ENCODE measurements at regions not wholly inside any gene's neighbourhood (a gene's known extent, or its start where the extent isn't known, plus 50 kb on each side); places are given as distances from the start of the nearest gene placed in this dataset.

DNA sequence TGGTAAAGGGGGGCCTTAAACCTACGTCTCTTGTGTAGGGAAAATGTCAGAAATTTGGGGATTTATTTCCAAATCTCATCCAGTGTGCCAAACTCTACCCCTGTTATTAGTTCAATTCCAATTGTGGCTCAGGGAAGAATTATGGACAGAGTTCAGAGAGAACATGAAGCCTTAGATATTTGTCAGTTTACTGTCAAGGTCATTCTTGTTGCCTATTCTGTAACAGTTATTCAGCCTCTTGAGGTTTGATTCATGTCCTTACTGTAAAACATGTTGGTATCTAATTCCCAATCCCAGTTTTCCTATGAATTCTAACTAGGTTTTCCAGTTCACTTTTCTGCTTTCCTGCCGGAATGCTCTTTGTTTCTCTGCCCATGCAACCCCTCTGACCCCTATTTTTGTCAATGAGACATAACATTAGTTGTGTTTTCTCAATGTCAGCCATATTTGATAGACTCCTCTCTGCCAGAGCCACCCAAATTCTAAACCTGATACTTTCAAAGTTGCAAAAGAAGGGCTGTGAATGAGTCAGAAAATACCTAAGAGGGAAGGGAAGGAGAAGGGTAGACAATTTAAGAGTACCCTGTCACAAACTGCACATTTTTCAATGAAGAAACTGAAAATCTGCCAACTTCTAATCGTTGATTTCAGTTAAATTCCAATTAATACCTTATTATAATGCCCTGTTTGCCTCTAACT is 52.4 kb downstream of the ATOSA start:
- ATAC-seq = no peak
- H3K36me3 ChIP-seq = peaks cover 0 to 98% (median 4%) of the 10 kb centered on the region in 9 donors
- H3K9me3 ChIP-seq = no peaks in the 10 kb centered on the region
- 93 to 96% methylated on average over 3 of the region's 3 CpGs for WGBS, 2 donors
- no peak overlapping the region for H3K27ac ChIP-seq
- intact Hi-C loops (cut with DNase I) = loop anchor here in 3 of 10 donors (10.0 kb wide), 2 partner anchors 48 to 108 kb away; partner anchors contain the start of gene ATOSA (in 1 of the 3)
- no peak overlapping the region for H3K4me3 ChIP-seq
- peaks cover 0 to 24% (median 0%) of the 10 kb centered on the region in 9 donors for H3K4me1 ChIP-seq
- no peak for DNase-seq
- TF ChIP-seq, protein P1, sequence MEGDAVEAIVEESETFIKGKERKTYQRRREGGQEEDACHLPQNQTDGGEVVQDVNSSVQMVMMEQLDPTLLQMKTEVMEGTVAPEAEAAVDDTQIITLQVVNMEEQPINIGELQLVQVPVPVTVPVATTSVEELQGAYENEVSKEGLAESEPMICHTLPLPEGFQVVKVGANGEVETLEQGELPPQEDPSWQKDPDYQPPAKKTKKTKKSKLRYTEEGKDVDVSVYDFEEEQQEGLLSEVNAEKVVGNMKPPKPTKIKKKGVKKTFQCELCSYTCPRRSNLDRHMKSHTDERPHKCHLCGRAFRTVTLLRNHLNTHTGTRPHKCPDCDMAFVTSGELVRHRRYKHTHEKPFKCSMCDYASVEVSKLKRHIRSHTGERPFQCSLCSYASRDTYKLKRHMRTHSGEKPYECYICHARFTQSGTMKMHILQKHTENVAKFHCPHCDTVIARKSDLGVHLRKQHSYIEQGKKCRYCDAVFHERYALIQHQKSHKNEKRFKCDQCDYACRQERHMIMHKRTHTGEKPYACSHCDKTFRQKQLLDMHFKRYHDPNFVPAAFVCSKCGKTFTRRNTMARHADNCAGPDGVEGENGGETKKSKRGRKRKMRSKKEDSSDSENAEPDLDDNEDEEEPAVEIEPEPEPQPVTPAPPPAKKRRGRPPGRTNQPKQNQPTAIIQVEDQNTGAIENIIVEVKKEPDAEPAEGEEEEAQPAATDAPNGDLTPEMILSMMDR (IDR thresholded peaks at IDR 0.05) = no peak
- H3K27me3 ChIP-seq = no peaks in the 10 kb centered on the region

DNA sequence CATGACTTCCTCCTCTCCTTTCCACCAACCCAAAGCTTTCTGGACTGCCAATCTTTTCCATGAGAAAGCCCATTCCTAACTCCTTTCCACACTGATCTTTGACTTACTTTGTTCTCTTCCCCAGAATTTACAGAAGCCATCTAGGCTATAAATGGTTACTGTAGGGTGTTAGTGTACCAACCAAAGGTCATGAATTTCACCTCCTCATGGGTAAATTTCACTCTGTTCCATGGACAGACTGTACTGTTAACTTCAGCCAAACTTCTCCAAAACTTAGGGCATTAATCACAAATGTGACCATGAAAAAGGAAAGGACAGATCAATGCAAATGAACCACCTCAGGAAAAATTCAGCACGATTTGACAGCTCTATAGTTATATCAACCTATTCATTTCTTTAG is 54.9 kb downstream of the ATOSA start:
- TF ChIP-seq, protein P1 (IDR thresholded peaks at IDR 0.05) = no peak
- Histone ChIP-seq H3K27ac (no peak overlapping the region), H3K9me3 (no peaks in the 10 kb centered on the region), H3K4me3 (no peak overlapping the region), H3K36me3 (peaks cover 0 to 98% (median 4%) of the 10 kb centered on the region in 9 donors), H3K4me1 (peaks cover 0 to 13% (median 0%) of the 10 kb centered on the region in 9 donors), H3K27me3 (no peaks in the 10 kb centered on the region)
- intact Hi-C loops (cut with DNase I) = loop anchor here in 3 of 10 donors (5.0 to 10.0 kb wide), 3 partner anchors 48 to 111 kb away; partner anchors contain the start of gene ATOSA (in 1 of the 3)
- ATAC-seq (peak in 1 of 8 donors; percentile 54), DNase-seq (no peak)
- 91 to 94% methylated on average over 1 of the region's 1 CpG for WGBS, 2 donors

GRCh38 chr15:52622791-52623190 is 54.0 kb upstream of the ARPP19 start:
- H3K4me1 ChIP-seq = peaks cover 0 to 7% (median 0%) of the 10 kb centered on the region in 9 donors

DNA sequence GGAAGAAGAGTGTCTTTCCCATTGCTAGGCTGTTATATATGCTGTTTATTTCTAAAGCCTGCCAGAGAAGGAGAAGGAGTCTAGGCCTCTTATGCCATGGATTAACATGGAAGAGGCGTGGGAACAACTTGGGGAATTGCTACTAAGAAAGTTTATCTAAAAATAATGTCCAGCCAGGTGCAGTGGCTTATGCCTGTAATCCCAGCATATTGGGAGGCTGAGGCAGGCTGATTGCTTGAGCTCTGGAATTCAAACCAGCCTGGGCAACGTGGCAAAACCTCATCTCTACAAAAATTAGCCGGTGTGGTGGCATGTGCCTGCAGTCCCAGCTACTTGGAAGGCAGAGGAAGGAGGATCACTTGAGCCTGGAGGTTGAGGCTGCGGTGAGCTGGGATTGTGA is 51.7 kb upstream of the ARPP19 start:
- Histone ChIP-seq H3K27ac (no peak overlapping the region), H3K9me3 (no peaks in the 10 kb centered on the region), H3K4me1 (peaks cover 0 to 7% (median 0%) of the 10 kb centered on the region in 9 donors), H3K27me3 (no peaks in the 10 kb centered on the region), H3K36me3 (peaks cover 0 to 97% (median 14%) of the 10 kb centered on the region in 9 donors), H3K4me3 (no peak overlapping the region)
- intact Hi-C loops (cut with DNase I) = loop anchor here in 3 of 10 donors (5.0 to 10.0 kb wide), 3 partner anchors 52 to 114 kb away; partner anchors contain the start of gene ATOSA (in 1 of the 3)
- ATAC-seq = no peak
- DNase-seq = no peak
- WGBS, 2 donors = 89 to 92% methylated on average over 4 of the region's 4 CpGs
- TF ChIP-seq, protein P1 (IDR thresholded peaks at IDR 0.05) = no peak

More at GRCh38 chr15:52622791-52623190, 54.0 kb upstream of the ARPP19 start:
- TF ChIP-seq, protein P1 (IDR thresholded peaks at IDR 0.05) = no peak
- Histone ChIP-seq H3K4me3 (no peak overlapping the region), H3K27ac (no peak overlapping the region), H3K27me3 (no peaks in the 10 kb centered on the region), H3K36me3 (peaks cover 0 to 98% (median 4%) of the 10 kb centered on the region in 9 donors), H3K9me3 (no peaks in the 10 kb centered on the region)
- WGBS, 2 donors = 94 to 97% methylated on average over 4 of the region's 4 CpGs
- ATAC-seq (no peak), DNase-seq (no peak)
- intact Hi-C loops (cut with DNase I) = loop anchor here in 3 of 10 donors (5.0 to 10.0 kb wide), 3 partner anchors 50 to 112 kb away; partner anchors contain the start of gene ATOSA (in 1 of the 3)
